Mesenchymal stem cell (in vitro differentiated cells and primary cell): ENCODE measurements at regions not wholly inside any gene's neighbourhood (a gene's known extent, or its start where the extent isn't known, plus 50 kb on each side); places are given as distances from the start of the nearest gene placed in this dataset.

ENCODE experiments used
- DNase-seq: peaks from one replicate; pipeline ENCODE4 v3.0.0-alpha.2; 2013
- H2AFZ ChIP-seq: one replicate; pipeline ENCODE4 v1.6.1; 2013; ENCODE audit warnings: low read depth, mild to moderate bottlenecking, control low read depth, inconsistent platforms, low read length, moderate library complexity
- H2AK5ac ChIP-seq: 2 replicates; pipeline ENCODE4 v1.6.1; 2013; ENCODE audit warnings: low read length, moderate library complexity, mild to moderate bottlenecking, inconsistent platforms; ENCODE audit not compliant: severe bottlenecking
- H2BK120ac ChIP-seq: one replicate; pipeline ENCODE4 v1.6.1; 2013; ENCODE audit warnings: low read depth, mild to moderate bottlenecking, inconsistent platforms, low read length, moderate library complexity
- H2BK12ac ChIP-seq, 2 experiments: one replicate each; pipeline ENCODE4 v1.6.1; 2013; ENCODE audit warnings: inconsistent platforms in 2 of 2, low read length in 2 of 2, mild to moderate bottlenecking in 2 of 2, moderate library complexity in 2 of 2, control low read depth in 1 of 2
- H2BK15ac ChIP-seq: one replicate; pipeline ENCODE4 v1.6.1; 2013; ENCODE audit warnings: mild to moderate bottlenecking, low read depth, inconsistent platforms; ENCODE audit not compliant: poor library complexity, severe bottlenecking
- H2BK5ac ChIP-seq: 2 replicates; pipeline ENCODE4 v1.6.1; 2013; ENCODE audit warnings: low read depth, mild to moderate bottlenecking, low read length, control low read depth, inconsistent platforms; ENCODE audit not compliant: poor library complexity, severe bottlenecking
- H3K14ac ChIP-seq, 2 experiments: one replicate each; pipeline ENCODE4 v1.6.1; 2013; ENCODE audit warnings: inconsistent platforms in 2 of 2, low read length in 2 of 2, control low read depth in 1 of 2, mild to moderate bottlenecking in 1 of 2, moderate library complexity in 1 of 2
- H3K18ac ChIP-seq, 2 experiments: one replicate each; pipeline ENCODE4 v1.6.1; 2013; ENCODE audit warnings: inconsistent platforms in 2 of 2, low read length in 2 of 2, control low read depth in 1 of 2, low read depth in 1 of 2, mild to moderate bottlenecking in 1 of 2
- H3K23ac ChIP-seq, 2 experiments: one replicate each; pipeline ENCODE4 v1.6.1; 2013; ENCODE audit warnings: inconsistent platforms in 2 of 2, low read length in 2 of 2, mild to moderate bottlenecking in 2 of 2, moderate library complexity in 2 of 2, control low read depth in 1 of 2
- H3K27ac ChIP-seq: 2 replicates; pipeline ENCODE4 v1.5.1; 2013; ENCODE audit warnings: mild to moderate bottlenecking, moderate library complexity, low read length, control low read depth, inconsistent platforms; ENCODE audit not compliant: poor library complexity, severe bottlenecking
- H3K27me3 ChIP-seq, 2 experiments: 2 replicates each; pipeline versions ENCODE4 v1.6.1 to v1.7.0; 2013; ENCODE audit warnings: low read length in 2 of 2, mild to moderate bottlenecking in 2 of 2, moderate library complexity in 2 of 2, control low read depth in 1 of 2, inconsistent platforms in 1 of 2; ENCODE audit not compliant: control insufficient read depth in 1 of 2, insufficient read depth in 1 of 2
- H3K36me3 ChIP-seq, 2 experiments: 2 replicates each; pipeline versions ENCODE4 v1.6.1 to v1.7.0; 2013; ENCODE audit warnings: low read length in 2 of 2, control low read depth in 1 of 2, inconsistent platforms in 1 of 2, low read depth in 1 of 2, mild to moderate bottlenecking in 1 of 2; ENCODE audit not compliant: insufficient read depth in 2 of 2, control insufficient read depth in 1 of 2
- H3K4ac ChIP-seq, 2 experiments: one replicate each; pipeline ENCODE4 v1.6.1; 2013; ENCODE audit warnings: inconsistent platforms in 2 of 2, low read length in 2 of 2, mild to moderate bottlenecking in 2 of 2, moderate library complexity in 2 of 2, control low read depth in 1 of 2, low read depth in 1 of 2
- H3K4me1 ChIP-seq: 2 replicates; pipeline ENCODE4 v1.6.1; 2013; ENCODE audit warnings: low read depth, low read length, control low read depth; ENCODE audit not compliant: control insufficient read depth, insufficient read depth
- H3K4me2 ChIP-seq: 2 replicates; pipeline ENCODE4 v1.6.1; 2013; ENCODE audit warnings: low read length, mild to moderate bottlenecking, inconsistent platforms; ENCODE audit not compliant: poor library complexity, severe bottlenecking
- H3K4me3 ChIP-seq, 2 experiments: 2 replicates each; pipeline versions ENCODE4 v1.5.1 to v1.7.0; 2013; ENCODE audit warnings: low read length in 2 of 2, mild to moderate bottlenecking in 2 of 2, control low read depth in 1 of 2, low read depth in 1 of 2; ENCODE audit not compliant: insufficient read depth in 1 of 2
- H3K79me1 ChIP-seq: replicated peaks from 2 replicates; pipeline ENCODE4 v1.6.1; 2013; ENCODE audit warnings: mild to moderate bottlenecking, control low read depth, low read length, inconsistent platforms; ENCODE audit not compliant: poor library complexity, severe bottlenecking
- H3K9ac ChIP-seq: 2 replicates; pipeline ENCODE4 v1.7.0; 2013; ENCODE audit warnings: mild to moderate bottlenecking, low read length, moderate library complexity
- H3K9me3 ChIP-seq: 2 replicates; pipeline ENCODE4 v1.7.0; 2013; ENCODE audit warnings: mild to moderate bottlenecking, low read length; ENCODE audit not compliant: control insufficient read depth
- H4K8ac ChIP-seq: one replicate; pipeline ENCODE4 v1.6.1; 2013; ENCODE audit warnings: inconsistent platforms, mild to moderate bottlenecking, low read length, moderate library complexity
- H4K91ac ChIP-seq: one replicate; pipeline ENCODE4 v1.6.1; 2013; ENCODE audit warnings: mild to moderate bottlenecking, low read length, inconsistent platforms
- WGBS: methylation state at CpG from one replicate; pipeline ENCODE4 v1.1.7; 2013; ENCODE audit warnings: mixed read lengths; 5-methylcytosine and 5-hydroxymethylcytosine counted together

- Histone ChIP-seq H2BK5ac (no peak overlapping the region), H3K9ac (peak overlapping the region; percentile 22), H3K4me3 (peak overlapping the region in 1 of 2 experiments; percentile 50), H3K18ac (no peak overlapping the region), H4K8ac (no peak overlapping the region), H3K36me3 (no peaks in the 10 kb centered on the region), H3K23ac (no peak overlapping the region), H2BK15ac (no peak overlapping the region), H3K14ac (no peak overlapping the region), H2BK12ac (no peak overlapping the region), H4K91ac (no peak overlapping the region), H2AK5ac (peak overlapping the region; percentile 70), H3K27me3 (no peaks in the 10 kb centered on the region), H3K27ac (peak overlapping the region; percentile 70), H3K4me1 (no peaks in the 10 kb centered on the region), H3K4me2 (peak overlapping the region; percentile 43), H3K79me1 (no peaks in the 10 kb centered on the region), H3K9me3 (no peaks in the 10 kb centered on the region), H2AFZ (no peak overlapping the region), H2BK120ac (no peak overlapping the region), H3K4ac (no peak overlapping the region)
- WGBS = 70% methylated on average over 4 of the region's 8 CpGs
- no peak for DNase-seq
Observed at GRCh38 chr5:156200938-156201787, 125.8 kb upstream of the SGCD start.

GRCh38 chr5:156201788-156202403, 125.1 kb upstream of the SGCD start:
- H2AK5ac ChIP-seq = no peak overlapping the region
- no peak overlapping the region for H2BK5ac ChIP-seq
- no peak overlapping the region for H2BK15ac ChIP-seq
- no peak overlapping the region for H2AFZ ChIP-seq
- H4K8ac ChIP-seq = no peak overlapping the region
- H3K79me1 ChIP-seq = no peaks in the 10 kb centered on the region
- H3K4me2 ChIP-seq = peak overlapping the region; percentile 43
- H3K27me3 ChIP-seq = no peaks in the 10 kb centered on the region
- H3K27ac ChIP-seq = peak overlapping the region; percentile 70
- no peaks in the 10 kb centered on the region for H3K36me3 ChIP-seq
- peak overlapping the region in 1 of 2 experiments; percentile 50 for H3K4me3 ChIP-seq
- no peak overlapping the region for H2BK12ac ChIP-seq
- no peaks in the 10 kb centered on the region for H3K9me3 ChIP-seq
- WGBS = no CpG with 5 or more reads among the region's 3 CpGs
- H3K18ac ChIP-seq = no peak overlapping the region
- H3K4me1 ChIP-seq = no peaks in the 10 kb centered on the region
- peak overlapping the region; percentile 22 for H3K9ac ChIP-seq
- no peak overlapping the region for H4K91ac ChIP-seq
- H3K4ac ChIP-seq = no peak overlapping the region
- no peak overlapping the region for H3K23ac ChIP-seq
- no peak overlapping the region for H3K14ac ChIP-seq
- peak; percentile 10 for DNase-seq
- H2BK120ac ChIP-seq = no peak overlapping the region

- no peaks in the 10 kb centered on the region for H3K4me1 ChIP-seq
- no peak overlapping the region for H2BK15ac ChIP-seq
- no peak overlapping the region for H3K14ac ChIP-seq
Observed at GRCh38 chr5:156208271-156208670, 118.7 kb upstream of the SGCD start.

GRCh38 chr5:156218367-156219158, 108.4 kb upstream of the SGCD start:
- no peaks in the 10 kb centered on the region for H3K4me1 ChIP-seq
- peaks cover 5% of the 10 kb centered on the region for H3K9me3 ChIP-seq
- no peak overlapping the region for H3K4me2 ChIP-seq
- H2BK120ac ChIP-seq = no peak overlapping the region
- no peak overlapping the region for H4K91ac ChIP-seq
- no peak for DNase-seq
- H2AK5ac ChIP-seq = no peak overlapping the region
- no peak overlapping the region for H3K18ac ChIP-seq
- H2BK5ac ChIP-seq = no peak overlapping the region
- H3K23ac ChIP-seq = no peak overlapping the region
- H2AFZ ChIP-seq = no peak overlapping the region
- no peak overlapping the region for H2BK15ac ChIP-seq
- no peak overlapping the region for H3K9ac ChIP-seq
- WGBS = 100% methylated on average over 1 of the region's 2 CpGs
- H3K27me3 ChIP-seq = no peaks in the 10 kb centered on the region
- H3K4ac ChIP-seq = no peak overlapping the region
- H3K27ac ChIP-seq = no peak overlapping the region
- H3K36me3 ChIP-seq = no peaks in the 10 kb centered on the region
- no peaks in the 10 kb centered on the region for H3K79me1 ChIP-seq
- no peak overlapping the region for H3K14ac ChIP-seq
- no peak overlapping the region for H4K8ac ChIP-seq
- H2BK12ac ChIP-seq = no peak overlapping the region
- no peak overlapping the region for H3K4me3 ChIP-seq

More at GRCh38 chr5:156208271-156208670, 118.7 kb upstream of the SGCD start:
- no peak overlapping the region for H3K18ac ChIP-seq
- no peak overlapping the region for H2AK5ac ChIP-seq
- H3K27me3 ChIP-seq = no peaks in the 10 kb centered on the region
- no peak overlapping the region for H2BK5ac ChIP-seq
- H4K8ac ChIP-seq = no peak overlapping the region
- DNase-seq = peak; percentile 14
- no peak overlapping the region for H3K23ac ChIP-seq
- H3K36me3 ChIP-seq = no peaks in the 10 kb centered on the region
- no peak overlapping the region for H3K4me3 ChIP-seq
- no peak overlapping the region for H2BK12ac ChIP-seq
- H3K79me1 ChIP-seq = no peaks in the 10 kb centered on the region
- no peak overlapping the region for H2AFZ ChIP-seq
- H3K9ac ChIP-seq = no peak overlapping the region
- peaks cover 18% of the 10 kb centered on the region for H3K9me3 ChIP-seq
- no peak overlapping the region for H3K27ac ChIP-seq
- H4K91ac ChIP-seq = no peak overlapping the region
- H2BK120ac ChIP-seq = no peak overlapping the region
- H3K4ac ChIP-seq = no peak overlapping the region
- no peak overlapping the region for H3K4me2 ChIP-seq
